OCI-LY7 (cell line): ENCODE measurements at regions not wholly inside any gene's neighbourhood (a gene's known extent, or its start where the extent isn't known, plus 50 kb on each side); places are given as distances from the start of the nearest gene placed in this dataset.
"Not testable (repeated sequence)": the region's sequence is repeated elsewhere in the genome, so short reads cannot be mapped to it uniquely, and the experiment has no call there.

ENCODE experiments used
- BruUV-seq: library from RNA; stranded (reverse); fragments of 400-500 nt; replicated peaks from 2 replicates; lab custom pipeline; 2021; lab: Mats Ljungman, UMichigan
- CTCF ChIA-PET: fragments of 300-600 bp; sonication (Branson Sonifier 250); formaldehyde crosslinking; loops from one replicate; lab custom pipeline; 2022; ENCODE audit warnings: antibody characterized with exemption; ENCODE audit not compliant: unreplicated experiment; lab: Charles Lee
- POLR2A ChIA-PET: fragments of 300-600 bp; sonication (Branson Sonifier 250); formaldehyde crosslinking; loops from one replicate; lab custom pipeline; 2022; ENCODE audit warnings: antibody characterized with exemption; lab: Charles Lee
- DNase-seq: peaks from one replicate; pipeline ENCODE4 v3.0.0-alpha.2; 2015; ENCODE audit warnings: low spot score
- H2AFZ ChIP-seq: fragments of 200-600 bp; sonication (generic), shearing (Covaris generic); 2 replicates; pipeline ENCODE4 v1.6.1; 2014; ENCODE audit warnings: mild to moderate bottlenecking, antibody characterized with exemption, low read length, moderate library complexity
- H3K27ac ChIP-seq: fragments of 200-600 bp; sonication (generic); 2 replicates; pipeline ENCODE4 v1.5.1; 2014; ENCODE audit warnings: mixed run types, low read depth, mild to moderate bottlenecking, moderate library complexity, low read length, inconsistent platforms; ENCODE audit not compliant: poor library complexity, severe bottlenecking
- H3K36me3 ChIP-seq: fragments of 200-600 bp; sonication (generic); 2 replicates; pipeline ENCODE4 v1.6.1; 2014; ENCODE audit warnings: mild to moderate bottlenecking, antibody characterized with exemption, low read length, moderate library complexity, mixed read lengths; ENCODE audit not compliant: insufficient read depth
- H3K4me1 ChIP-seq: fragments of 200-600 bp; sonication (generic); 2 replicates; pipeline ENCODE4 v1.5.1; 2014; ENCODE audit warnings: mild to moderate bottlenecking, low read length; ENCODE audit not compliant: insufficient read depth, poor library complexity, severe bottlenecking
- H3K4me2 ChIP-seq: fragments of 200-600 bp; sonication (generic); 2 replicates; pipeline ENCODE4 v1.6.1; 2014; ENCODE audit warnings: mild to moderate bottlenecking, low read length
- H3K4me3 ChIP-seq: fragments of 200-600 bp; sonication (generic); 2 replicates; pipeline ENCODE4 v1.5.1; 2014; ENCODE audit warnings: mild to moderate bottlenecking, low read depth, low read length; ENCODE audit not compliant: poor library complexity, severe bottlenecking
- H3K79me2 ChIP-seq: fragments of 200-600 bp; sonication (generic); 2 replicates; pipeline ENCODE4 v1.6.1; 2016; ENCODE audit warnings: low read depth, mild to moderate bottlenecking, low read length, moderate library complexity, mixed read lengths; ENCODE audit not compliant: insufficient read depth
- H3K9me2 ChIP-seq: fragments of 200-600 bp; sonication (generic); 2 replicates; pipeline ENCODE4 v1.6.1; 2016; ENCODE audit warnings: mild to moderate bottlenecking, low read length, mixed read lengths; ENCODE audit not compliant: insufficient read depth
- H3K9me3 ChIP-seq: fragments of 200-600 bp; sonication (generic); 2 replicates; pipeline ENCODE4 v1.6.1; 2014; ENCODE audit warnings: mild to moderate bottlenecking, mixed run types, low read length, mixed read lengths
- H4K20me1 ChIP-seq: fragments of 200-600 bp; sonication (generic); 2 replicates; pipeline ENCODE4 v1.6.1; 2014; ENCODE audit warnings: mild to moderate bottlenecking, antibody characterized with exemption, low read length, moderate library complexity, mixed read lengths; ENCODE audit not compliant: insufficient read depth
- EZH2phosphoT487 ChIP-seq: fragments of 200-600 bp; sonication (generic); IDR thresholded peaks from 2 replicates; pipeline ENCODE4 v1.6.1; 2018; ENCODE audit warnings: low read depth, borderline replicate concordance, mild to moderate bottlenecking, mixed run types, antibody characterized with exemption, low read length, moderate library complexity, mixed read lengths
- intact Hi-C: fragments of 100-400 bp; cut with micrococcal nuclease; formaldehyde crosslinking; loops from one replicate; pipeline ENCODE4 v1.10.0; 2022; ENCODE audit not compliant: unreplicated experiment
- TF ChIP-seq, protein P1 (sequence below): fragments of 200-600 bp; sonication (generic); conservative IDR thresholded peaks from 2 replicates; pipeline ENCODE4 v1.5.1; 2014; ENCODE audit warnings: mild to moderate bottlenecking, antibody characterized with exemption, low read length, moderate library complexity, mixed read lengths

DNA sequence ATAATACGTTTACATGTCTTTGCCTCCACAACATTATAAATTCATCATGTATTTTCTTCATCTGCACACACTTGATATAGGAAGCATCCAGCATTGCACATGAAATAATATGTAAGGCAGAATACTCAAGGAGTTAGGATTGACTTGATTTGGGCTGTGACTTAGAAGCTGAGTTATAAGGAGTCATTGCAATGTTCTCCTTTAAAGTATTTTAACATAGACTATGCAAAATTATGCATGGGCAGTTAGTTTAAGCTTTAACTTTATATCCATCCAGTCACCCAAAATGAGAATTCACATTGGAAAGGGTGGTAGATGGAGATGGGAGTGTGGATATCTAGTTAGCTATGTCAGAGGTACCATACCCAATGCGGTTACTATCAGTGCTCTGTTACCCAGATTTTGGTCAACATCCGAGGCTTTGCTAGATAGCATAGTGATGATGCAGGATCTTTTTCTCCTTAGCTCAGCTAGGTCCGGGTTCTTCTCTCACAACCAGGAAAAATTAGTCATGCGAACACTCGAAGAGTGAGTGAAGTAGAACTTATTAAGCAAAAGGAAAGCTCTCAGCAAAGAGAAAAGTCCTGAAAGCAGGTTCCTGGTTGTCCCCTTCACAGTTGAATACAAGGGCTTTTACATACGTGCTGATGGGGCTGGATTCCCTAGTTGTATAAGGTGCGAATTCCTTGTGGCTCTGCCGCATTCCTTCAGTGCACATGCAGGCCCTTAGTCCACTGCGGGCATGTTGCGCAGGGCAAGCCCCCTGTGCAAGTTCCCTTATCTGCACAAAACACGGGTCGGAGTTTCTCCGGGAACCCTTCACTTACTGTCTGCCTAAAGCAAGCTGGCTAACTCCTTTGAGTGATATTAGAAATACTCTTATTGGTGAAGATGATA is 73.1 kb upstream of the FAM20A start:
- no peaks in the 10 kb centered on the region for H3K79me2 ChIP-seq
- no peak overlapping the region for H3K27ac ChIP-seq
- H3K4me1 ChIP-seq: no peaks in the 10 kb centered on the region
- H3K9me2 ChIP-seq: no peaks in the 10 kb centered on the region
- H3K4me3 ChIP-seq: no peak overlapping the region
- DNase-seq: no peak
- ChIA-PET POLR2A (interaction anchor here (0.6 kb wide), 1 partner anchor 44 kb away, joined by 7 read pairs; no protein-coding TSS in a partner anchor), CTCF (no interaction called here)
- intact Hi-C loops: no loop called here
- no peaks in the 10 kb centered on the region for H4K20me1 ChIP-seq
- H3K9me3 ChIP-seq: no peaks in the 10 kb centered on the region
- no peak overlapping the region for H3K4me2 ChIP-seq
- no TSS peak for BruUV-seq
- TF ChIP-seq EZH2phosphoT487: no peak
- TF ChIP-seq, protein P1, sequence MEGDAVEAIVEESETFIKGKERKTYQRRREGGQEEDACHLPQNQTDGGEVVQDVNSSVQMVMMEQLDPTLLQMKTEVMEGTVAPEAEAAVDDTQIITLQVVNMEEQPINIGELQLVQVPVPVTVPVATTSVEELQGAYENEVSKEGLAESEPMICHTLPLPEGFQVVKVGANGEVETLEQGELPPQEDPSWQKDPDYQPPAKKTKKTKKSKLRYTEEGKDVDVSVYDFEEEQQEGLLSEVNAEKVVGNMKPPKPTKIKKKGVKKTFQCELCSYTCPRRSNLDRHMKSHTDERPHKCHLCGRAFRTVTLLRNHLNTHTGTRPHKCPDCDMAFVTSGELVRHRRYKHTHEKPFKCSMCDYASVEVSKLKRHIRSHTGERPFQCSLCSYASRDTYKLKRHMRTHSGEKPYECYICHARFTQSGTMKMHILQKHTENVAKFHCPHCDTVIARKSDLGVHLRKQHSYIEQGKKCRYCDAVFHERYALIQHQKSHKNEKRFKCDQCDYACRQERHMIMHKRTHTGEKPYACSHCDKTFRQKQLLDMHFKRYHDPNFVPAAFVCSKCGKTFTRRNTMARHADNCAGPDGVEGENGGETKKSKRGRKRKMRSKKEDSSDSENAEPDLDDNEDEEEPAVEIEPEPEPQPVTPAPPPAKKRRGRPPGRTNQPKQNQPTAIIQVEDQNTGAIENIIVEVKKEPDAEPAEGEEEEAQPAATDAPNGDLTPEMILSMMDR: no peak
- no peaks in the 10 kb centered on the region for H3K36me3 ChIP-seq
- no peak overlapping the region for H2AFZ ChIP-seq

DNA sequence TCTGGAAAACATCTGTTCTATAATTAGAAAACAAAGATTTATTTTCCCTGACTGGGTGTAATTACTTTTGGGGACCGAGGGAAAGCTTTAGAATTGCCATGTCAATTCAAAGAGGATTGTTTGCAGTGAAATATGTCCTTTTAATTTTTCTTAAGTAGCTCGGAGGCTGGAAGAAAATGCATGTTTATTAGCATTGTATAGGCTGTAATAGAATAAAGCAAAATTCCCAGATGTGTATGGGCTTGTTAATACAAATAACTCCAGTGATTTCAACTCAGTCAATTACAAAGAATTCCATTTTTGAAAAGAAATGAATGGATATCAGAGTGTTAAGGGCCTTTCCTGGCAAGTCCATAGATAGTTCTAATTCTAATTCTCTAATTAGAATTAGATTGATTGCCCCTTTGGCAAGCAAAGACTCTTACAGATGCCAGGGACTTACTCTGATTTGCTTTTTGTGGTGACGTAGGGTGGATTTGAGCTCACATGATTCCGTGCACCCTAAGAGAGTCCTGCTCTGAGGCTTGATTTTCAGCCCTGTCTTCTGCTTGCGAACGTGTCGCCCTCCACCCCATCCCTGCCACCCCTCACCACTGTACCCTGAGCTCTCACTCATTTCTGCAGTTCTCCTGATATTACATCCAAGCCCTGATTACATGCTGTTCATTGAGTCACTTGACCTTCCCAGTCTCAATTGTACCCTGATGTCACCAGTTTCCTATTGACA is 70.0 kb upstream of the FAM20A start:
- TF ChIP-seq EZH2phosphoT487: no peak
- TF ChIP-seq, protein P1: no peak
- H3K9me3 ChIP-seq: no peaks in the 10 kb centered on the region
- no peaks in the 10 kb centered on the region for H3K4me1 ChIP-seq
- no peak overlapping the region for H3K27ac ChIP-seq
- no peaks in the 10 kb centered on the region for H3K36me3 ChIP-seq
- 0 out of 2 replicates have a peak, but pooled peaks cover 3% of the 10 kb centered on the region for H3K9me2 ChIP-seq
- POLR2A ChIA-PET: no interaction called here
- no peak overlapping the region for H2AFZ ChIP-seq
- no peaks in the 10 kb centered on the region for H4K20me1 ChIP-seq
- CTCF ChIA-PET: no interaction called here
- H3K4me3 ChIP-seq: no peak overlapping the region
- no peak for DNase-seq
- intact Hi-C loops: no loop called here
- BruUV-seq: no TSS peak
- no peak overlapping the region for H3K4me2 ChIP-seq
- H3K79me2 ChIP-seq: no peaks in the 10 kb centered on the region

- BruUV-seq, H3K79me2 ChIP-seq, H2AFZ ChIP-seq, H3K4me1 ChIP-seq, H3K9me3 ChIP-seq, H3K4me3 ChIP-seq, H3K9me2 ChIP-seq, DNase-seq, H3K27ac ChIP-seq, H4K20me1 ChIP-seq, H3K36me3 ChIP-seq, intact Hi-C loops, H3K4me2 ChIP-seq: not testable (repeated sequence)
- ChIA-PET CTCF (interaction anchor here (0.6 kb wide), 2 partner anchors 405 to 664 kb away, joined by 3 to 15 read pairs; no protein-coding TSS in a partner anchor), POLR2A (interaction anchor here (0.6 kb wide), 1 partner anchor 197 kb away, joined by 3 read pairs; no protein-coding TSS in a partner anchor)
These were observed 65.3 kb upstream of the FAM20A start for GRCh38 chr17:68666438-68666837.
